PC-3 (cell line): ENCODE measurements at regions not wholly inside any gene's neighbourhood (a gene's known extent, or its start where the extent isn't known, plus 50 kb on each side); places are given as distances from the start of the nearest gene placed in this dataset.

Experiments used
- CTCF ChIP-seq: fragments of 300-600 bp; sonication (generic); conservative IDR thresholded peaks from 2 replicates; pipeline ENCODE4 v1.5.1; 2017; ENCODE audit warnings: antibody characterized with exemption, low read depth, mild to moderate bottlenecking, low read length
- EZH2 ChIP-seq: fragments of 300-600 bp; sonication (generic); IDR thresholded peaks from one replicate; pipeline ENCODE4 v1.6.1; 2017; ENCODE audit warnings: antibody characterized with exemption, mild to moderate bottlenecking, low read length; ENCODE audit not compliant: unreplicated experiment

- TF ChIP-seq EZH2 (no peak), CTCF (no peak)
These were observed 280.3 kb downstream of the NR2F2 start for GRCh38 chr15:96610757-96611156.
